GM21360 (cell line): ENCODE measurements at regions not wholly inside any gene's neighbourhood (a gene's known extent, or its start where the extent isn't known, plus 50 kb on each side); places are given as distances from the start of the nearest gene placed in this dataset.

Experiments
- ATAC-seq: cut with Tn5 transposase; IDR thresholded peaks from one replicate; pipeline ENCODE4 v1.9.1; 2021; ENCODE audit warnings: mild to moderate bottlenecking, moderate library complexity; ENCODE audit not compliant: unreplicated experiment

DNA sequence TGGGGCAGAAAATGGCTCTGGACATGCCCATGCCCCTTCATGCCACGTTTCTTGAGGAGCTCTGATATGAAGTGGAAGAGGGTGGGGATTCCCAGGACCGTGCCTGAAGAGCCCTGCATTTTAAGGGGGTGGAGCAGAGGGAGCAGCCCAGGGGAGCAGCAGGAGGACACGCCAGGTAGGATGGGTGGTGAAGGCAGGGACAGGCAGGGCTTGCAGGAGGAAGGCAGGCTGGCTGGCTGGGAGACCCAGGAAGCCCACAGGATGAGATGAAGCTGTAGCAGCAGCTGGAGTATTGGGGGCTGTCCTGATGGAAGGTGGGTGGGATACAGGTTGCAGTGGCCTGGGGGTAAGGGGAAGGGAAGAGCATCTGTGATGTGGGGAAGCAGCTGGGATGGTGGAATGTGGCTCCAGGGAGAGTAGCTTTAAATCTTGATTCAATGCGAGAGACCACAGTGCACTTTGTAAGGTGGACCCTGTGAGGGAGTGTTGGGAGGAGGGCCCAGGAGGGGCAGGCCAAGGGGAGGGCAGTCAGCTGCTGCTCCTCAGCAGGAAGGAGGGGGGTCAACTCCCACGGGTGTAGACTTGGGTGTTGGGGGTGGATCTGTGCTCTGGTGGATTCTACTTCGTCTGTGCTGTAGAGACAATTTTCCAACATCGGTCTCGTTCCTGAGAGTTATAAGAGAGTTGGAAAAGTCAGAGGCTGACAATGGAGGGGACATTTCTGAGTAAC lies 242.6 kb upstream of the IRX4 start:
- no peak for ATAC-seq

DNA sequence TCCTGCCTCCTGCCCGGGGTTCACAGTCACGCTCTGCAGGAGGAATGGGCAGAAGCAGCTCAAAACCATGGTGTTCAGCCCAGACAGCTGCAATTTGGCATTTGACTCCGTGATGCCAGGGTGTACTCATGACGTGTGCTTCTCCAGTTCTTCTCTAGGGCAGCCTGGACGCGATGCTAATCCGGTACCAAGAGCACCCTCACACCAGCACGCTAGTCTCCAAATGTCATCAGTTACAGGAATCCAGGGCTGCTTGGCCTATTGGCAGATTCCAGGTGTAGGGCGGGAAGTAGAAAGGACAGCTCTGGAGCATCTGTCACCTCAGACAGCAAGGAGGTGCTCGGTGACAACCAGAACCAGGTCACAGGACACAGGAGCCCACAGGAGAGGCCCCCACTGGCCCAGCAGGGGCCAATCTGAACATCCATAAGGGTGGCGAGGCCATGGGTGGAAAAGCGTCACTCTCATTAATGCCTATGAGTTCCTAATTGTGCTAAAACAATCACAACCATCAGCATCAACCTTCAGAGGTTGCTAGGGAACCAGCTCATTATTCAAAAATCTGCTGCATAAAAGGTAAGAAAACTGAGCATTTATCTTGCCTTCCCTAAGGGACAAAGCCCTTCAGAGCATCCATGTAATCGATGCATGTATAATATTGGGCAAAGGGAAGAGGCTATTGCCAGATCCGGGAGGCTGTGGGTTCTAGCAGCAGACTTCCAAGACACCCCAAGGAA lies 241.9 kb upstream of the IRX4 start:
- ATAC-seq: no peak

DNA sequence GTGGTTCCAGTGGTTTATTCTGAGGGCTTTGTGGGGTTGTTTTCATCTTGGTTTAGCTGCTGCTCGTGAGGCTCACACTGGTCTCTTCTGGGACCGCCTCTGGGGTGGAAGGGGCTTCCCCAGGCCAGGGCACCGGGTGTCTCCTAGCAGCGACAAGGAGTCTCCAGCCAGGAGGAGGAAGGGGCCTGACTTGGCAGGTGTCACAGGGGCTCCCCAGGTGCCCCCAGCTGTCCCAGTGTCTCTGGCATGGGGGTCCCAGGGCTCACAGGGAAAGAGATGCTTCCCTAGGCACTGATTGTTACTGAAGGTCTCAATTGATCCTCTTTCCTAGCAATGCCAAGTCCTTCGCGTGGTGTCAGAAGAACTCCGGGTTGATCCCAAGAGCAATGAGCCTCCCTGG lies 241.1 kb upstream of the IRX4 start:
- ATAC-seq: no peak

DNA sequence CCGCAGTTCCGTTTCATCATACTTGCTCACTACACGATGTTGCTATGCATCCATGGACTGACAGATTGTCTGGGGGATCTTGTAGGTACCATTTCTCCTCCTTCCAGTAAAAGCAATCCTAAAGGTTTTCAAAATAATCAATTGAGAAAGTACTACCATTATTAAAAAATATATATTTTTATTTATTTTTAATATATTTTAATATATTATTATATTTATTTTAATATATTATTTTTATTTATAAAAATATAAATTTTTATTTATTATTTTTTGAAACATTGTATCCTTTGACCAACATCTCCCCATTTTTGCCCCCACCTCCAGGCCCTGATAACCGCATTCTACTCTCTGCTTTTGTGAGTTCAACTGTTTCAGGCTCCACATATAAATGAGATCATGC lies 237.6 kb upstream of the IRX4 start:
- no peak for ATAC-seq

DNA sequence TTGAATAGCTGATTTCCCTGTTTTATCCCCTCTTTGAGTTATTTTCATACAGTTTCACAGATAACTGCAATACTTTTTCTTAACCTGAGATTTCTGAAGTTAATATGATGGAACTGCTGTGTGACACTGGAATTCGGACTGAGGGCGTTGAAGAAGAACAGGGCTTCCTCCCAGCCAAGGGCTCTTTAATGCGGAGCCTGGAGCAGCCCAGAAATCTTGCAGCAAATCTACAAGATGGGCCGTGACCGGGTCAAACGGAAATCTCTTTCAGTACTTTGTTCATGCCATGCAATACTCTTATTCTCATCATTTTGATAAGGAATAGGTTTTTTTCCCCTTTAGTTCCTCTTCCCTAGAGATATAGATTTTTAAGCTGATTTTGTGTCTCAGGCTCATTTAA lies 236.8 kb upstream of the IRX4 start:
- ATAC-seq: no peak

DNA sequence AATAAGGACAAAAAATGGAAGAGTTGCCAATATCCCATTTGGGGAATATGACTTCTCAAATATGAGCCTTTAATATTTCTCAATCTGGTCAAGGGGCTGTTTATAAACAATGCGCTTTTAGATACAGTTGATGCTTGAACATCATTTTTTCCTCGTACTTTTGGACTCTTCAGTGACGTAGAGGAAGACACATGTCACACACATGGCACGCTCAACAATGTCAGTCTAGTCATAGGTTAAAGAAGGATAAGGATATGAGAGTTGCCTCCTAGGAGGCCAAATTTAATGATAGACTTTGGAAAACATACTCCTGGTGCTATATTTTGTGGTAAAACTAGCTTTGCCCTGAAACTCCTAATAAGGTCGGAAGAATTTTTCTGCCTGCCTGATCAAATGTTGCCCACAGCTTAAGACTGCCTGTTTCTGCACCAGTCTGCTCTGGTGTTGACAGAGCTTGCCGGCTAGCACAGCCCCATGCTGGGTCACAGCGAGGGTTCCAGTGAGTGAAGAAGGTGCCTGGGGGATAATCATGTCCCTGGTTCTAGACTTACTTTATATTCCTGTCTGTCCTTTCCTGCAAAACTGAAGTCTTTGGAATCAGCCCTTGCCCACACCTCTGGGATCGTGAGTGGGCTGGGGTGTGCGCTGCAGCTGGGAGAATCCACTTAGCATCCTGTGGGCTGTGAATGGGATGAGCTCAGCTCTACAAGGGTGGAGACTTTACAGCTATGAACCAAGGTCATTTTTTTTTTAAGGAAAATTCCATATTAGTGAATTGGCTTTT lies 230.8 kb upstream of the IRX4 start:
- ATAC-seq: no peak

DNA sequence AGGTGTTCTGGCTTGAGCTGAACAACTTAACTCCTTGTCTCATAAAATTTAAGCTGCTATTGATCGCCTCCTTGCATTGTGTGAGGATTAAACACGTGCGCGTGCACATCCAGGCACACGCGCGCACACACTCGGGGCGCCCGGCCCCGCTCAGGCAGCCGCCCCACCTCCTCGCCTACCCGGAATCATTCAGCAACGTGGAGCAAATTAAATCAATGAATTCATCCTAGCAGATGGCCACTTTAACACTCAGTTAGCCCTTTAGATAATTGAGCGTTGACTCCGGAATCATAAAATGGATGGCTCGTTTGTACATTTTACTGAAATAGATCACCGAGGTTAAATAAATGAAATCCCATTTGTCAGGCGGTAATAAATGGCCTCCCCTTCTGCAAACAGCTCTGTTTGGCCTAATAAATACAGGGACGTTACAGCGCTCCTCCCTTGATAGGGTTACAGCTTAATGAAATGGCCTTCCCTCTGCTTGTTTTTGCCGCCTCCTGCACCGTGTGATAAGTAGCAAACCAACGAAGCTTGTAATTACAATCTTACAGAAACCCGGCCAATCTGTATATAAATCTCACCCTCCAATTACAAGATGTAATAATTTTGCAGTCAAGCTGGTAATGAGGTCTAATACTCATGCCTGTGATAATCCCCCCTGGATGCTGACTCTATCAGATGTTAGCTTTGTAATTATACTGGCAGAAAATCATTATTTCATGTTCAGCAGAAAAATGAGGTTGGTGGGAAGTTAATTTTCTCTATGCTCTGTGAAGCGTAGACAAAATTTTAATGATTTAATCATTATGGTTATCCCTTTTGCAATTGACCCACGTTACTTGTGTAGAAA lies 229.7 kb upstream of the IRX4 start:
- no peak for ATAC-seq

DNA sequence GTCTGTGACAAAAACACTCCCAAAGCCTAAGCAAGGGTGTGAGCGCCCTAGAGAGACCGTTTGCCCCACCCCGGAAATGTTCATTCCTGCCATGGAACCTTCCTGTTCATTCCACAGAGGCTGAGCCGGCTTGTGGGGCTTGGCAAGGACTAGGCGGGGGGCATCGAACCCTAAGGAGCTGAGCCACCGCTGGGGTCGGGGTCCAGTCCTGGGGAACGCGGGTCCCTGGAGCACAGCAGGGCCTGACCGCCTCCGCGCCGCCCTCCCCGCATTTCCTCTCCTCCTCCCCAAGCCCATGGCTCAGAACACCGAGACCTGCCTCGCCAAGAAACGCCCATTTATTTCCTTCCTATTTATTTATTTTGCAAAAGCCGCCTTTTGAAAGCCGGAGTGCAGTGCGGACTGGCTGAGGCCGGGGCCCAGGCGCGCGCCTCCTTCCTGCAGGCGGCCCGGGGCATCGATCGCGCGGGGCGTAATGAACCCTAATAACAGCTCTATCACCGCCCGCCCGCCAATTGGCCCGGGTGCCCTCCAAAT lies 228.9 kb upstream of the IRX4 start:
- no peak for ATAC-seq

DNA sequence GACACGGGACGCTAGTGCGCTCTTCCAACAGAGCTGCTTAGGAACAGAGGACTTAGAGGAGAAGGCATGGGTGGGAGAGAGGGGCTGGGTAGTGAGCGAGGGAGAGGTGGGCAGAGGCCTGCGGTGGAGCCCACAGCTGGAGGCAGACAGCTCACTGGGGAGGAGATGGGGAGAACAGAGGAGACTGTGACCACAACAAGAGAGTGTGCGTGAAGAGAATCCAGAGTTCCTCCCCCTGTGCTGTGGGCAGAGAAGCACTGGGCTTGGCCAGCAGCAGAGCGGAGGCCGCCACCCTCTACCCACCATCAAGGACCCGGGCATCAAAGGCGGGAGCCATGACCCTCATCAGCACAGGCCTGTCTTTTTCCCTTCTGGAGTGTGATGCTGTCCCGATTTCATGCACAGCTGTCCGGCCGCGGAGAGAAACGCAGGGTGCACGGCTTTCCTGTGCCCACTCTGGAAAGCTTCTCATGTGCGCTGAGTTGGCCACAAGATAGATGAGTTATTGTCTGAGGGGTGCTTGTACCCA lies 228.3 kb upstream of the IRX4 start:
- ATAC-seq: no peak

DNA sequence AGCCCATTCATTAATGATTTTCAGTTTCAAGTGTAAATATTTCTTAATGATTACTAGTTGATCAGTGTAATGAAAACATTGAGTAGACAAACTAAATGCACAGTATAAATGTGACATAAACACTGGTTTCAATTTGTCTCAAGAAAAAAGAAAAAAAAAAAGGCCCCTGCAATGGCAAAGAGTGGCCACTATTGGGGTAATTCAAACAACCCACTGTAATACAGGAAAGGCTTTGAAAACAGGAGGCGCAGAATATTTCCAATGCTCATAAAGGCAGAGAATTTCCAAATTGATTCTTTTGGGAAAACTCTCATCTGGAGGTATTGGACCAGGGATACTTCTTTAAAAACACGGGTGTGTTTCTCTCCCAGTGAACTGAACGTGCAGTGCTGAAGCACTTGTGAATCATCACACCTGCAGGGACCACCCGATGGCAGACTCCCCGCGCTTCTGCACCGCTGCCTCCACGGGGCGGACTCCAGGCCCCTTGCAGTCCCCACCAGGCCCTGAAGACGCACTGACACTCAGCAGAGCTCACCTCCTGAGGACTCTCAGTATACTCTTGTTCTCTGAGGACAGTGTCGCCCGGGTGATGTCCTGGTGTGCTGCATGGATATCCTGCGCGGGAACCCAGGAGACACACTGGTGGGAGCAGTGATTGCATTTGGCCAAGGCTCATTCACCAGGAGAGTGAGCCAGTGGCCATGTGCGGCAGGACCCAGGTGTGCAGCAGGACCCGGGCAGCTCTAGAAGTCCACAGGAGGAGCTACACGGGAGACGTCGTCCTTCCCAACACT lies 227.6 kb upstream of the IRX4 start:
- no peak for ATAC-seq

DNA sequence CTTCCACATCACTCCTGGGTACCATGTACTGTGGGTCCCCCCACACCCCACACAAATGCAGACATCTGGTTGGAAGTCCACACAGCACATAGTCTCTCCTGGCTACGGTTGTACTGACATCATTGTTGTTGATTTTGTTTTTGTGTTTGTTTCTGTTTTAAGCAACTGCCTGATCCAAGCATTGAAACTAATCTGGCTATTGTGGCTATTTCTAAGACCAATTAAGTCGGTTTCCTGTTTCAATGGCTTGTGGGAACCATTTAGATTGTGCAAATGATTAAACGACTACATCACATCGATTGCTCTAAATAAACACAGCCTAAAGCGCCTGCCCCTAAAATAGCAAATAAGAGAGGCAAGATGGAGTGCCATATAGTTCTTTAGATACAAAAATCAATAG lies 226.8 kb upstream of the IRX4 start:
- ATAC-seq: no peak

DNA sequence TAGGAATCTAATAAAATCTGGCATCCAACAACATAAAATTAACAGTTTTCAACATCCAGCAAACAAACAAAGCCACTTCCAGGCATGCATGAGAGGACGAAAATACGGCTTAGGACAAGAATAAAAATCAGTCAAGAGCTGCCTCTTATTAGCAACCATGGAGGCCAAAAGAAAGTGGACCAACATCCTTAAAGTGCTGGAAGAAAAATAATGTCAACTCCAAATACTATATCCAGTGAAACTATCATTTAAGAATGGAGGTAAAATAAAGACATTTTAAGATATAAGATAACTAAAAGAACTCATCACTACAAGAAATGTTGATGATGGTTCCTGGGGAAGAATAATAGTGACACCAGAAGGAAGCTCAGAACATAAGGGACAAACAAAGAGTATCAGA lies 224.0 kb upstream of the IRX4 start:
- no peak for ATAC-seq

DNA sequence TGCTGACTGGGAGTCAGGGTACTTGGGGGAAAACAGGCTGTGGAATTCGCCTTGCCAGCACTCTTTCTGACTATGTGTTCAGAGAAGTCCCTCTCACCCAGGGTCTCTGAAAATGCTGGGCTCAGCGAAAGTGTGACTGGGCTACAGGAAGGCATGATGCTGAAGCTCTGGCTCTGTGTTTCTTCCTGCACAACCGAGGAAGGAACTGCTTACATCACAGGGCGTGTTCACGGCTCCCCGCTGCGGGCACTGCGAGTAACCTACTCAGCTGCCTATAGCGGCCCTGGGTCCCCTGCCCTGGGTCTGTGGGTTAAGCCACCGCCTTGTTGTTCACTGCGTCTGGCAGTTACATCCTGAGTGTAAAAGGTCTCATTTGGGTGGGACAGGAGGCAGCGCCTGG lies 222.4 kb upstream of the IRX4 start:
- no peak for ATAC-seq

DNA sequence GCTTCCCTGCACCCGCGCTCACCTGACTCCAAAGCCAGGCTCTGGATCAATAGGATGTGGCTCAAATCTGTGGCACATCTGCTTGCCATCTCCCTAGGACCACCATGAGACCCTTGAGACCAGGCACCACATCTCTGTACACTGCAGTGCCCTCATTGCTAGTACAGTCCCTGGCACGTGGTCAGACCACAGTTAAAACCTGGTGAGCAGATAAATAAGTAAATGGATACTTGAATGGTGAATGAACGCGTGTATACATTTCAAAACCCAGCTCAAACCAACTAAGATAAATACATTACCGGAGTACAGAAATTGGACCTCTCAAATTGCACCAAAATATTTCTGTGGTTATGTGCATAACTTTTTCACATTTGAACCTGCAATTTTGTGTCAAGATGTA lies 221.2 kb upstream of the IRX4 start:
- ATAC-seq: no peak

DNA sequence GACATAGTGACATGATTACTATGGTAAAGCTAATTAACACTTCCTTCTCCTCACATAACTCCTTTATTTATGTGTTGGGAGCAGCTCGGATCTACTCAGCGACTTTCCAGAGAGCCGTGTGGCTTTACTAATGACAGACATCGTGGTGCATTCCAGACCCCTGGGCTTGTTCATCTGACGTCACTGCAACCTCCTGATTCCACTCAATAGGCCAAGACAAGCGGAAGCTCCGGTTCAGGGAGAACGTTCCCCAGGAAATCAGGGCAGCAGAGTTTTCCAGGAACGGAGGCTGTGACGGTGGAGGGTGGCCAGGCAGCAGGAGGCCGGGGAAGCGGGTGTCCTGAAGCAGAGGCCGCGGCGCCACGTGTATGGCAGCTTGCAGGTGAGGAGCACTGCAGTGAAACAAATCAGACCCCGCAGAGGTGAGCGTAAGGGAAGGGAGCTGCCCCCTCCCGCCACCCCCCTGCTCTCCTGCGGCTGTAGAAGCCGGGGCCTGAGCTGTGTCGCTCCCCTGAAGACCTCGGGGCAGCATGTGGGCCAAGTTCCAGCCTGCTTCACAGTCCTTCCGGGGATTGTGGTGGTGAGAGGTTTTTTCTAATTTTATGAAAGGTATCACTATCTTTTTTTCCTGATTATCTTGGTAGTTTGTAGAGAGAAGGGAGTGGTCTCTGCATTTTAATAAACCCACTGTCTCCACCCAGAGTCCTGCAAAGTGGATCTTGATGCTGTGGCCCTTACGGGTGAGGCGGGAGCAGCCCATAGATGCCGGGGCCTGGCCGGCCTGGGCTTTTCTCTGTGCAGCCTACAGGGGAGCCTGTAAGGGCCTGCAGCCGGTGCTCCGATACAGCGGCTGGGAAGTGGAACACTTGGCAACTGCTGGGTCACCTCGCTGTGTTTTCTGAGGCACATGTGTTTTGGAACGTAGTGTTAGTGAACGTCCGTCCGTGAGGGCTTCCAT lies 220.4 kb upstream of the IRX4 start:
- no peak for ATAC-seq

DNA sequence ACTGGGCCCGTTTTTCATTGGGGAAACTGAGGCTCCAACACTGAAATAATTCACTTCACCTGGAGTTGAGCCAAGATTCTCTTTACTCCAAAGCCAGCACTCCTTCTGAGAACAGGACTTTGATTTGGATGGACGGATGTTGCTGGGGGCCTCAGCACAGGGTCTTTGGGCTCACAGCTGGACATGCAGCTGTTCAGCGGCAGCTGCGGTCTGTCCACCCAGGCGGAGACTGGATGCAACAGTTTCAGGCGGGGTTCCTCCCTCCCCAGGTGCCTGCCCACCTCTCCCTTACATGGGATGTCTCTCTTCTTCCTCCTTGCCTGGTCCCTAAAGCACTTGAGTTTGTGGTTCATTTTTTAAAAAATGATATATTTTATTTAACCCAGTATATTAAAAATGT lies 219.0 kb upstream of the IRX4 start:
- ATAC-seq: no peak

DNA sequence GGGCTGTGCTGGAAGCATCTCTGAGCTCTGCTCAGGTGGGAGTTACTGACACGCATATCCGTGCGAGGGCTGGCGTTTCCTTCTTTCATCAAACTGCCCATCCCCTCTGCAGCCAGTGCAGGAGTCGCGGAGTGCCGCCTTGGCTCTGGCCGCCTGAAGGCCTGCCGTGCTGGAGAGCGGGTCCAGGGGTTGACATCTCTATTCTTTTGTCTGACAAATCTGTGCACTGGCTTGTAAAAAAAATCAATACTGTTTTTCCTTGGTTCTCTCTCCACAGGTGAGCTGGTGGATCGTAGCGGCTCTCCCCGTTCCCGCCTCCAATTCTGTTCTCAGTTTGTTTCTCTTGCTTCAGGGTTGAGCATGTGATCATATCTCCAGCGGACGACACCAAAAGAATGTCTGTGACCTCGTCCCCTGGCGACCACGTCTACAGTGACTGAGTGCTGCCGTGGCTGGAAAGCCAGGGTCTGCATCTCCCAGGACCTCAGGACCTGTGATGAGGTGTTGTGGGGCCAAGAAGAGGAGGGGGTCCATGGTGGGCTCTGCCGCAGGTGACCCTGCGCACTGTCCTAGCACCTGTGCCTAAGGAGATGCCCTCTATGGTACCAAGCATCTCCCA lies 214.3 kb upstream of the IRX4 start:
- ATAC-seq: no peak

DNA sequence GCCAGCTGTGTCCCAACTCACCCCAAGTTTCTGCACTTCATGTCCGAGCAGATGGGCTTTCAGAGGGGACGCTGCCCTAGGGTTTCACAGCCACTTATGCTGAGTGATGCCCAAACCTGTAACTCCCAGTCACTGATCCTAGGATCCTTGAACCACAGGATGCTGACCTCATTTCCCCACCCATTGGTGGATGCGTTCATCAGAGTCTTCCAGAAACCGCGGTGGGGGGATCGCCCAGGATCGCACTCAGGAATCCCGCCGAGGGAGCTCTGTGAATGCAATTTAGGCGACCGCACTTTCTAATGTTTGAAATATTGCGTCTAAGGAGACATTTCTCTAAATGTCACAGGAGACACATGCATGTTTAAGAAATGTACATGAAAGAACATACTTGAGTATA lies 212.3 kb upstream of the IRX4 start:
- ATAC-seq: no peak
